ENCODE measurements at regions not wholly inside any gene's neighbourhood (a gene's known extent, or its start where the extent isn't known, plus 50 kb on each side); places are given as distances from the start of the nearest gene placed in this dataset.

DNA sequence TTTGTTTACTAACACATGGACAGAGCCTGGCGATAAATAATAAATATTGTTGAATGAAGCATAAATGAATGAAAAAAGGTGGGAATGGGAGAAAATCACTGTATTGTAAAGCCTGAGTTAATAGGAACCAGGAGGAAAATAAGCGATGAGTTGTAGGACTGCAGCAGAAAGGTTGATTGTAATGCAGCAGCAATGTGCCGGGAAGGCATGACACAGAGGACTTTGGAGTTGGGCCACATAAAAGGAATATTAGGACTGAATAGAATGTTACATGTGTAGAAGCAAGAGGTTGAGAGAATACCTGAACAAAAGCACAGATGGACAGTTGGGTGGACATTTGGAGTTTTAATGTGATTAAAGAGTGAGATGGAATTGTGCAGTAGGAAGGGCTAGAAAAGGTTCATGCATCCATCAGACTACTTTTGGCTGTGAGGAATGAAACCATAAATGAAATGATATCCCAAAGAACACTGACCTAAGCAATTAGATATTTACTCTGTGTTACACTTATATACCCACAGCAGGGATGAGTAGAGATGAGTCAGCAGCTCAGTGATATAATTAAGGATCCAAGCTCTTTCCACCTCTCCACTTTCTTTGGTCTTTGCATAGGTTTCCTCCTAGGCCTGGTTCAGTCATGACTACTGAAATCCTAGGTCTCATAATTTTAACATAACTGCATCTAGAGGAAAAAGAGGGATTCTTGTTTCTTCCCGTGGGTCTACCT, 55.4 kb downstream of the CCER1 start:
- TF ChIP-seq CTCF (conservative IDR thresholded peaks at IDR 0.05; ENCODE audit: low read depth, low read length): no peak
- H3K4me3 ChIP-seq (ENCODE audit: low read depth, low read length): no peak overlapping the region
- DNase-seq (ENCODE audit: low read depth): no peak

DNA sequence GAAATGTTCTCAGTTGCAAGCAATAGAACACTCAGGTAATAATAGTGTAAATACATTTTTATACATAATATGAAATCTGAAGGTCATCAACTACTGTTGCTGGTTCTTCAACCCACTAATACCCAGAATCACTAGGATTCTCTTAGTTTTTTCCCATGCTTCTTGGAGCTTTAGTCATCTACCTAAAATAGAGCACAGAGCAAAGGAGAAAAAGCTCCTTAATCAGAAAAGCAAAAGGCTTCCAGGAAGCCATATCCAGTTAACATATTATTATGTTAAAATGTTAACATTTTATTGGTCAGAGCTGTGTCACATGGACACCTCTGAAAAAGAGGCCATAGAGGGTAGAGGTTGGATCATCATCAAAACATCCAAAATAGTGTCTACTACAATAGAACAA, 57.0 kb downstream of the CCER1 start:
- DNase-seq (ENCODE audit: low read depth): no peak
- no peak for TF ChIP-seq CTCF (conservative IDR thresholded peaks at IDR 0.05; ENCODE audit: low read depth, low read length)
- no peak overlapping the region for H3K4me3 ChIP-seq (ENCODE audit: low read depth, low read length)

GRCh38 chr12:90897316-90897715, 57.7 kb downstream of the CCER1 start:
- no peak for DNase-seq (ENCODE audit: low read depth)
- no peak overlapping the region for H3K4me3 ChIP-seq (ENCODE audit: low read depth, low read length)
- TF ChIP-seq CTCF (conservative IDR thresholded peaks at IDR 0.05; ENCODE audit: low read depth, low read length): no peak

DNA sequence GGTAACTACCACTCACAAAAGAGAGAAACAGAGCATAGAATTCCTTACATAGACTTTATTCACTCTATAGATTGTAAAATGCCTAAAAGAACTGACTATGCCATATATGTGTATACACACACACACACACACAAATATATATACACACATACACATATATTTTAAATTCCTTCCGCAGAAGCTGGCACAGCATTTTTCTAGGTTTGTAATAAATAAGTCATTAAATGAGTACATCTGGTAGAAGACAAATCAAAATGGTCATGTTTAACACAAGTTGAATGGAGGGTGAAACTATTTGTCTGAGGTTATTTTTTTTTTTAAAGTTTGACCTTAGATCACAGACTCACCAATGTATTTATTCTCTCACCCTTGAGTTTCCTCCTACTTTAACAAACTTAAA, 58.2 kb downstream of the CCER1 start:
- H3K4me3 ChIP-seq (ENCODE audit: low read depth, low read length): no peak overlapping the region
- no peak for TF ChIP-seq CTCF (conservative IDR thresholded peaks at IDR 0.05; ENCODE audit: low read depth, low read length)
- no peak for DNase-seq (ENCODE audit: low read depth)

DNA sequence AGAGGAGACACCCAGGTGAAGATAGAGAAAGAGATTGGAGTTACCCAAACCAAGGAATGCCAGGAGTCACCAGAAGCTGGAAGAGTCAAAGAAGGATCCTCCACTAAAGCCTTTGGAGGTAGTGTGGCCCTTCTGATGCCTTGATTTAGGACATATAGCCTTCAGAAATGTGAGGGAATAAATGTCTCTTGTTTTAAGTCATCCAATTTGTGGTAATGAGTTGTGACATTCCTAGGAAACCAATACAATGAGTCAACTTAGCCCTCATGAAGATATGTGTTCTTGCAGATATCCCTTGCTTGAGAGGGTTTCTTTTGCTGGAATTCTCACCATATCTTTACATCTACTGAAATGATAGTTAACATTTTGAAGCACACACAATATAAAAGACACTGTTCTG, 58.8 kb downstream of the CCER1 start:
- no peak overlapping the region for H3K4me3 ChIP-seq (ENCODE audit: low read depth, low read length)
- DNase-seq (ENCODE audit: low read depth): peak; percentile 80
- TF ChIP-seq CTCF (conservative IDR thresholded peaks at IDR 0.05; ENCODE audit: low read depth, low read length): no peak

DNA sequence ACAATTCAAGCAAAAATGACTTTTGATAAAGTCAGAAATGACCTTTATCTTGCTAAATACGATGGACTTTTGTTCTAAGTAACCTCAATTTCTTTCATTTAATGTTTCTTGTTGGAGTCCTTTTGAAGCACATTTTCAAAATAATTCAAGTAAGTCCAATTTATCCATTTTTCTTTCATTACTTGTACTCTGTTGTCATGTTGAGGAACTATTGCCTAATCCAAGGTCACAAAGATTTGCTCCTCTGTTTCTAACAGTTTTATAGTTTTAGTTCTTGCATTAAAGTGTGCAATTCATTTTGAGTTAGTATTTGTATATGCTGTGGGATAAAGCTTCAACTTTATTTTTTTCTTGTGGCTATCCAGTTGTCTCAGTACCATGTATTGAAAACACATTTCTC, 66.7 kb downstream of the CCER1 start:
- no peak for DNase-seq (ENCODE audit: low read depth)
- H3K4me3 ChIP-seq (ENCODE audit: low read depth, low read length): no peak overlapping the region
- TF ChIP-seq CTCF (conservative IDR thresholded peaks at IDR 0.05; ENCODE audit: low read depth, low read length): no peak

- DNase-seq (ENCODE audit: low read depth): no peak
- TF ChIP-seq CTCF (conservative IDR thresholded peaks at IDR 0.05; ENCODE audit: low read depth, low read length): no peak
Observed at GRCh38 chr12:90883456-90883855, 71.5 kb downstream of the CCER1 start.

More at GRCh38 chr12:90883456-90883855, 71.5 kb downstream of the CCER1 start:
- no peak overlapping the region for H3K4me3 ChIP-seq (ENCODE audit: low read depth, low read length)

Measured in epithelial cell of proximal tubule (primary cell).